Right atrium auricular region (tissue), 2 donors: ENCODE measurements at regions not wholly inside any gene's neighbourhood (a gene's known extent, or its start where the extent isn't known, plus 50 kb on each side); places are given as distances from the start of the nearest gene placed in this dataset.

Experiments
- DNase-seq: peaks from one replicate; pipeline ENCODE4 v3.0.0-alpha.2; 2019; ENCODE audit warnings: low spot score
- H3K27ac ChIP-seq, 2 donors: fragments of 200-600 bp; sonication (generic); 1 replicate in 1 of 2; 2 replicates in 1 of 2; pipeline ENCODE4 v1.5.1; 2016 to 2019
- H3K27me3 ChIP-seq, 2 donors: fragments of 200-600 bp; sonication (generic); one replicate each; pipeline versions ENCODE4 v1.5.1 to v1.6.0; 2017 to 2019
- H3K36me3 ChIP-seq: fragments of 200-600 bp; sonication (generic); one replicate; pipeline ENCODE4 v1.5.1; 2016
- H3K4me1 ChIP-seq, 2 donors: fragments of 200-600 bp; sonication (generic); one replicate each; pipeline versions ENCODE4 v1.5.1 to v1.6.0; 2017 to 2019
- H3K4me3 ChIP-seq, 2 donors: fragments of 200-600 bp; sonication (generic); 1 replicate in 1 of 2; 2 replicates in 1 of 2; pipeline ENCODE4 v1.5.1; 2017 to 2019; ENCODE audit warnings: mild to moderate bottlenecking in 1 of 2, moderate library complexity in 1 of 2
- H3K9me3 ChIP-seq, 2 donors: fragments of 200-600 bp; sonication (generic); one replicate each; pipeline ENCODE4 v1.5.1; 2019
- TF ChIP-seq, protein P1 (sequence below), 2 donors: fragments of 200-600 bp; sonication (generic); IDR thresholded peaks; one replicate each; pipeline ENCODE4 v1.5.1; 2019; ENCODE audit warnings: antibody characterized with exemption in 2 of 2

DNA sequence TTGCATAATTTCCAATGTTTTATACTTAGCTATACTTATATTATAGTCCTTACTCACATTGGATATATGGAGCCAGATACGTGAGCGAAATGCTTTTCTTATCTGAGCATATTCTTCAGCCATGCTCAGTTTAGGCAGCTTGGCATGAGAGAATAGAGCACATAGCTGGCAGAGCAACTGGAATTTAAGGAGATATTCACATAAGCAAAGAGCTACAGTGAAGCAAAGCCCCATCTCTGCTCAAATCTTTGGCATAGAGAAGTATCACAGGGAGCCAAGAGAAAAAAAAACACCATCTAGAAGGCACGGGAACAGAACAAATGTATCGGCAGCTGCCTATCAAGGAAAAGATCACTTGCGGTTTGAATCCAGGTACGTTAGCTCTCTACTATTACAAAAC is 734.2 kb upstream of the KIF2B start:
- no peak overlapping the region for H3K4me3 ChIP-seq
- no peaks in the 10 kb centered on the region for H3K9me3 ChIP-seq
- H3K4me1 ChIP-seq: no peaks in the 10 kb centered on the region
- H3K36me3 ChIP-seq: no peaks in the 10 kb centered on the region
- TF ChIP-seq, protein P1, sequence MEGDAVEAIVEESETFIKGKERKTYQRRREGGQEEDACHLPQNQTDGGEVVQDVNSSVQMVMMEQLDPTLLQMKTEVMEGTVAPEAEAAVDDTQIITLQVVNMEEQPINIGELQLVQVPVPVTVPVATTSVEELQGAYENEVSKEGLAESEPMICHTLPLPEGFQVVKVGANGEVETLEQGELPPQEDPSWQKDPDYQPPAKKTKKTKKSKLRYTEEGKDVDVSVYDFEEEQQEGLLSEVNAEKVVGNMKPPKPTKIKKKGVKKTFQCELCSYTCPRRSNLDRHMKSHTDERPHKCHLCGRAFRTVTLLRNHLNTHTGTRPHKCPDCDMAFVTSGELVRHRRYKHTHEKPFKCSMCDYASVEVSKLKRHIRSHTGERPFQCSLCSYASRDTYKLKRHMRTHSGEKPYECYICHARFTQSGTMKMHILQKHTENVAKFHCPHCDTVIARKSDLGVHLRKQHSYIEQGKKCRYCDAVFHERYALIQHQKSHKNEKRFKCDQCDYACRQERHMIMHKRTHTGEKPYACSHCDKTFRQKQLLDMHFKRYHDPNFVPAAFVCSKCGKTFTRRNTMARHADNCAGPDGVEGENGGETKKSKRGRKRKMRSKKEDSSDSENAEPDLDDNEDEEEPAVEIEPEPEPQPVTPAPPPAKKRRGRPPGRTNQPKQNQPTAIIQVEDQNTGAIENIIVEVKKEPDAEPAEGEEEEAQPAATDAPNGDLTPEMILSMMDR (IDR thresholded peaks at IDR 0.05): no peak
- DNase-seq: no peak
- no peak overlapping the region for H3K27ac ChIP-seq
- no peaks in the 10 kb centered on the region for H3K27me3 ChIP-seq

DNA sequence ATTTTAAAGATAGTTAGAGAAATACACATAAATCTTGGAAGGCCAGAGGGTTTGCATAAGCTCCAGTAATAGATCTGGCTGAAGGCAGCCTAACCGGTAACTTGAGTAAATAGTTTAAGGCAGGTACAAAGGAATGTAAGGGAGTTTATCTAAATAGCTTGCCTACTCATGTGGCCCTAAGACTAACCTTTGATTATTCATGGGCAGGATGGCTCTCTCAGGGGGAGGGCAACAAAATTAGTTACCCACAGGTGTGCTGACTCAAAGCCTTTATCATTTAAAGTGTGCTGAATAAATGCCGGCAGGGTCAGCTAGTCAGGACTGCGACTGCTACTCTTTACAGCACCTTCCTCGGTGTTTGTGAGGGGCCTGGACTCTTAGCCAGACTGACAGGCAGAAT is 761.3 kb upstream of the KIF2B start:
- TF ChIP-seq, protein P1 (IDR thresholded peaks at IDR 0.05): no peak
- H3K4me1 ChIP-seq: no peaks in the 10 kb centered on the region

DNA sequence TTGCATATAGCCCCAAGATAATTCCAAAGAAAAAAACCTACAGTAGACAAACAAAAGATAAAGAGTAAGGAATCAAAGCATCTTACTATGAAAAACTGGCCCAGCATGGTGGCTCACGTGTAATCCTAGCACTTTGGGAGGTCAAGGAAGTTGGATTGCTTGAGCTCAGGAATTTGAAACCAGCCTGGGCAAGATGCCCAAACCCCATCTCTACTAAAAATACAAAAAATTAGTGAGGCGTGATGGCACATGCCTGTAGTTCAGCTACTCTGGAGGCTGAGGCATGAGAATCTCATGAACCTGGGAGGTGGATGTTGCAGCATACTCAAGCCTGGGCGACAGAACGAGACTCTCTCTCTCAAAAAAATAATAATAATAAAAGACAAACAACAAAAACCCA is 764.7 kb upstream of the KIF2B start:
- Histone ChIP-seq H3K27me3 (no peaks in the 10 kb centered on the region), H3K36me3 (no peaks in the 10 kb centered on the region), H3K4me3 (no peak overlapping the region), H3K4me1 (no peaks in the 10 kb centered on the region), H3K27ac (no peak overlapping the region), H3K9me3 (peaks cover 0 to 32% of the 10 kb centered on the region in 2 donors)
- TF ChIP-seq, protein P1 (IDR thresholded peaks at IDR 0.05): no peak
- no peak for DNase-seq

More for the DNA sequence above, 761.3 kb upstream of the KIF2B start:
- H3K9me3 ChIP-seq: peaks cover 0 to 22% of the 10 kb centered on the region in 2 donors
- H3K27me3 ChIP-seq: no peaks in the 10 kb centered on the region
- H3K4me3 ChIP-seq: no peak overlapping the region
- H3K27ac ChIP-seq: no peak overlapping the region
- no peak for DNase-seq
- H3K36me3 ChIP-seq: no peaks in the 10 kb centered on the region

DNA sequence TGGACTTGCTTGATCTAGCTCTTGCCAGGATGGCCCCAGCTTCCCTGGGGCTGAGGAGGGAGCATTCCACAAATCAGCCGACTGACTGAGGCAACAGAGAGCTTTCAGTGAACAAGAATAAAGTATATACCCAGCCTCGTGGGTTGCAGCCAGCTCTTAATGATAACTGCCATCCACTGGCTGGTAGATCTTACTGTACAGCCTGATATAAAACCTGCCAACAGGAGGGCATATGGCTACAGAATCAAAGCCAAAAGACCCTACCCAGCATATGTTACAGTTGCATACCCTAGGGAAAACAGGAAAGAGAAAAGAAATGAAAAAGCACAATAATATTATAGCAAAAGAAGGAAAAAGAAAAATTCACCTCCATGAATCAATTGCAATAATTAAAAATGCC is 775.9 kb upstream of the KIF2B start:
- DNase-seq: no peak
- Histone ChIP-seq H3K36me3 (no peaks in the 10 kb centered on the region), H3K9me3 (peaks cover 7 to 9% of the 10 kb centered on the region in 2 donors), H3K27me3 (no peaks in the 10 kb centered on the region), H3K4me3 (no peak overlapping the region), H3K27ac (no peak overlapping the region), H3K4me1 (no peaks in the 10 kb centered on the region)
- TF ChIP-seq, protein P1 (IDR thresholded peaks at IDR 0.05): no peak

DNA sequence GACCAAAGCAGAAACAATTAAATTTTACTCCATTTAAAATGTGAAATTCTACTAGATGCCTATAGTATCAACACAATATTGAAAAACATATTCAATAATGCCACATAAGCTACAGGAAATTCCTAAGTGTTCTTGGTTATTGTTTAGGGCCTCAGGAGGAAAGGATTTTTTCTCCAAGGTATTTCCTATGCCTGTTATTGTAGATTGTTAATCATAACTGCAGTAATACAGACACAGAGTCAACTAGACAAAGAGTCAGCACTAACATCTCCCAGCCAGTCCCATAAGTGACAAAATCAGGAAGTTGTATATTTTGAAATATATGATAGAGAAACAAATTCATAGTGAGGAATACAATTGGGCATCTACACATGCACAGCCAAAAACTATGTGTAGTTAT is 782.7 kb upstream of the KIF2B start:
- Histone ChIP-seq H3K27me3 (no peaks in the 10 kb centered on the region), H3K27ac (no peak overlapping the region), H3K36me3 (no peaks in the 10 kb centered on the region), H3K9me3 (peaks cover 9 to 10% of the 10 kb centered on the region in 2 donors), H3K4me1 (no peaks in the 10 kb centered on the region), H3K4me3 (no peak overlapping the region)
- TF ChIP-seq, protein P1 (IDR thresholded peaks at IDR 0.05): no peak
- no peak for DNase-seq

DNA sequence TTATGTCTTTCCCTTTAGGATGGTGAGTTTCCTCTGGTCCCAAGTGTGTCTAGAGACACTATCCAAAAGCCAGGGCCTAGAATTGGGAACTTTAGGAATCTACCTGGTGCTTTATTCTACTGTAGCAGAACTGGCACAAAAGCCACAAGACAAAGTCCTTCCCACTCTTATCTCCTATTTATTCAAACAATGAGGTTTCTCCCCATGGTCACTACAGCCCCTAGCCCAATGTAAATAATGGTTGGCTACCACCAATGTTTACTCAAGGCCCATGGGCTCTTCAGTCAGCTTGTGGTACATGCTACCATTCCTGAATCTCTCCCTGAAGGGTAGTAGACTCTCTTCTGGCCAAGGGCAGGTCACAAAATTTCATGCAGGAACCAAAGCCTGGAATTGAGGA is 789.4 kb upstream of the KIF2B start:
- TF ChIP-seq, protein P1 (IDR thresholded peaks at IDR 0.05): no peak

More for the DNA sequence above, 789.4 kb upstream of the KIF2B start:
- H3K4me1 ChIP-seq: no peaks in the 10 kb centered on the region
- no peaks in the 10 kb centered on the region for H3K36me3 ChIP-seq
- H3K27me3 ChIP-seq: no peaks in the 10 kb centered on the region
- no peak overlapping the region for H3K4me3 ChIP-seq
- no peak for DNase-seq
- no peaks in the 10 kb centered on the region for H3K9me3 ChIP-seq
- H3K27ac ChIP-seq: no peak overlapping the region
